ENCODE measurements at regions not wholly inside any gene's neighbourhood (a gene's known extent, or its start where the extent isn't known, plus 50 kb on each side); places are given as distances from the start of the nearest gene placed in this dataset.

DNA sequence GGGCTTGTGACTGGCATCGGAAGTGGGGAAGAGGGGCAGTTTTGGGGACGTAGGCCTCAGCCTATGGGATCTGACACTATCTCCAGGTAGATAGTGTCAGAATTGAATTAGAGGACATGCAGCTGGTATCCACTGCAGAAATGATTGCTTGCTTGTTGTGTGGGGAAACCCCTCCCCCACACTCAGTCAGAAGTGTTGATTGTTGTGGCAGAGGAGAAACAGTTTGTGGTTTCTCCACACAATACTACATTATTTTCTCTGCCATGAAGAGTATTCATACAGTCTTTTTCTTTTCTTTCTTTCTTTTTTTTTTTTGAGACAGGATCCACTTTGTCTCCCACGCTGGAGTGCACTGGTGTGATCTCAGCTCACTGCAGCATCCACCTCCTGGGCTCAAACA, 113.9 kb downstream of the ARRDC3 start (continued):
- TF ChIP-seq, protein P1, sequence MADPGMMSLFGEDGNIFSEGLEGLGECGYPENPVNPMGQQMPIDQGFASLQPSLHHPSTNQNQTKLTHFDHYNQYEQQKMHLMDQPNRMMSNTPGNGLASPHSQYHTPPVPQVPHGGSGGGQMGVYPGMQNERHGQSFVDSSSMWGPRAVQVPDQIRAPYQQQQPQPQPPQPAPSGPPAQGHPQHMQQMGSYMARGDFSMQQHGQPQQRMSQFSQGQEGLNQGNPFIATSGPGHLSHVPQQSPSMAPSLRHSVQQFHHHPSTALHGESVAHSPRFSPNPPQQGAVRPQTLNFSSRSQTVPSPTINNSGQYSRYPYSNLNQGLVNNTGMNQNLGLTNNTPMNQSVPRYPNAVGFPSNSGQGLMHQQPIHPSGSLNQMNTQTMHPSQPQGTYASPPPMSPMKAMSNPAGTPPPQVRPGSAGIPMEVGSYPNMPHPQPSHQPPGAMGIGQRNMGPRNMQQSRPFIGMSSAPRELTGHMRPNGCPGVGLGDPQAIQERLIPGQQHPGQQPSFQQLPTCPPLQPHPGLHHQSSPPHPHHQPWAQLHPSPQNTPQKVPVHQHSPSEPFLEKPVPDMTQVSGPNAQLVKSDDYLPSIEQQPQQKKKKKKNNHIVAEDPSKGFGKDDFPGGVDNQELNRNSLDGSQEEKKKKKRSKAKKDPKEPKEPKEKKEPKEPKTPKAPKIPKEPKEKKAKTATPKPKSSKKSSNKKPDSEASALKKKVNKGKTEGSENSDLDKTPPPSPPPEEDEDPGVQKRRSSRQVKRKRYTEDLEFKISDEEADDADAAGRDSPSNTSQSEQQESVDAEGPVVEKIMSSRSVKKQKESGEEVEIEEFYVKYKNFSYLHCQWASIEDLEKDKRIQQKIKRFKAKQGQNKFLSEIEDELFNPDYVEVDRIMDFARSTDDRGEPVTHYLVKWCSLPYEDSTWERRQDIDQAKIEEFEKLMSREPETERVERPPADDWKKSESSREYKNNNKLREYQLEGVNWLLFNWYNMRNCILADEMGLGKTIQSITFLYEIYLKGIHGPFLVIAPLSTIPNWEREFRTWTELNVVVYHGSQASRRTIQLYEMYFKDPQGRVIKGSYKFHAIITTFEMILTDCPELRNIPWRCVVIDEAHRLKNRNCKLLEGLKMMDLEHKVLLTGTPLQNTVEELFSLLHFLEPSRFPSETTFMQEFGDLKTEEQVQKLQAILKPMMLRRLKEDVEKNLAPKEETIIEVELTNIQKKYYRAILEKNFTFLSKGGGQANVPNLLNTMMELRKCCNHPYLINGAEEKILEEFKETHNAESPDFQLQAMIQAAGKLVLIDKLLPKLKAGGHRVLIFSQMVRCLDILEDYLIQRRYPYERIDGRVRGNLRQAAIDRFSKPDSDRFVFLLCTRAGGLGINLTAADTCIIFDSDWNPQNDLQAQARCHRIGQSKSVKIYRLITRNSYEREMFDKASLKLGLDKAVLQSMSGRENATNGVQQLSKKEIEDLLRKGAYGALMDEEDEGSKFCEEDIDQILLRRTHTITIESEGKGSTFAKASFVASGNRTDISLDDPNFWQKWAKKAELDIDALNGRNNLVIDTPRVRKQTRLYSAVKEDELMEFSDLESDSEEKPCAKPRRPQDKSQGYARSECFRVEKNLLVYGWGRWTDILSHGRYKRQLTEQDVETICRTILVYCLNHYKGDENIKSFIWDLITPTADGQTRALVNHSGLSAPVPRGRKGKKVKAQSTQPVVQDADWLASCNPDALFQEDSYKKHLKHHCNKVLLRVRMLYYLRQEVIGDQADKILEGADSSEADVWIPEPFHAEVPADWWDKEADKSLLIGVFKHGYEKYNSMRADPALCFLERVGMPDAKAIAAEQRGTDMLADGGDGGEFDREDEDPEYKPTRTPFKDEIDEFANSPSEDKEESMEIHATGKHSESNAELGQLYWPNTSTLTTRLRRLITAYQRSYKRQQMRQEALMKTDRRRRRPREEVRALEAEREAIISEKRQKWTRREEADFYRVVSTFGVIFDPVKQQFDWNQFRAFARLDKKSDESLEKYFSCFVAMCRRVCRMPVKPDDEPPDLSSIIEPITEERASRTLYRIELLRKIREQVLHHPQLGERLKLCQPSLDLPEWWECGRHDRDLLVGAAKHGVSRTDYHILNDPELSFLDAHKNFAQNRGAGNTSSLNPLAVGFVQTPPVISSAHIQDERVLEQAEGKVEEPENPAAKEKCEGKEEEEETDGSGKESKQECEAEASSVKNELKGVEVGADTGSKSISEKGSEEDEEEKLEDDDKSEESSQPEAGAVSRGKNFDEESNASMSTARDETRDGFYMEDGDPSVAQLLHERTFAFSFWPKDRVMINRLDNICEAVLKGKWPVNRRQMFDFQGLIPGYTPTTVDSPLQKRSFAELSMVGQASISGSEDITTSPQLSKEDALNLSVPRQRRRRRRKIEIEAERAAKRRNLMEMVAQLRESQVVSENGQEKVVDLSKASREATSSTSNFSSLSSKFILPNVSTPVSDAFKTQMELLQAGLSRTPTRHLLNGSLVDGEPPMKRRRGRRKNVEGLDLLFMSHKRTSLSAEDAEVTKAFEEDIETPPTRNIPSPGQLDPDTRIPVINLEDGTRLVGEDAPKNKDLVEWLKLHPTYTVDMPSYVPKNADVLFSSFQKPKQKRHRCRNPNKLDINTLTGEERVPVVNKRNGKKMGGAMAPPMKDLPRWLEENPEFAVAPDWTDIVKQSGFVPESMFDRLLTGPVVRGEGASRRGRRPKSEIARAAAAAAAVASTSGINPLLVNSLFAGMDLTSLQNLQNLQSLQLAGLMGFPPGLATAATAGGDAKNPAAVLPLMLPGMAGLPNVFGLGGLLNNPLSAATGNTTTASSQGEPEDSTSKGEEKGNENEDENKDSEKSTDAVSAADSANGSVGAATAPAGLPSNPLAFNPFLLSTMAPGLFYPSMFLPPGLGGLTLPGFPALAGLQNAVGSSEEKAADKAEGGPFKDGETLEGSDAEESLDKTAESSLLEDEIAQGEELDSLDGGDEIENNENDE (IDR thresholded peaks at IDR 0.05; ENCODE audit: insufficient replicate concordance, low read length), result no peak
- TF ChIP-seq, protein P2, sequence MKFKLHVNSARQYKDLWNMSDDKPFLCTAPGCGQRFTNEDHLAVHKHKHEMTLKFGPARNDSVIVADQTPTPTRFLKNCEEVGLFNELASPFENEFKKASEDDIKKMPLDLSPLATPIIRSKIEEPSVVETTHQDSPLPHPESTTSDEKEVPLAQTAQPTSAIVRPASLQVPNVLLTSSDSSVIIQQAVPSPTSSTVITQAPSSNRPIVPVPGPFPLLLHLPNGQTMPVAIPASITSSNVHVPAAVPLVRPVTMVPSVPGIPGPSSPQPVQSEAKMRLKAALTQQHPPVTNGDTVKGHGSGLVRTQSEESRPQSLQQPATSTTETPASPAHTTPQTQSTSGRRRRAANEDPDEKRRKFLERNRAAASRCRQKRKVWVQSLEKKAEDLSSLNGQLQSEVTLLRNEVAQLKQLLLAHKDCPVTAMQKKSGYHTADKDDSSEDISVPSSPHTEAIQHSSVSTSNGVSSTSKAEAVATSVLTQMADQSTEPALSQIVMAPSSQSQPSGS (IDR thresholded peaks at IDR 0.05; ENCODE audit: low read length), result no peak
- TF ChIP-seq KDM4A (IDR thresholded peaks at IDR 0.05; ENCODE audit: low read depth, low read length, severe bottlenecking) (no peak), ASH2L (IDR thresholded peaks at IDR 0.05; ENCODE audit: low read length) (no peak)

Data from H1 (cell line).